Progenitor cell of endocrine pancreas (in vitro differentiated cells): ENCODE measurements at regions not wholly inside any gene's neighbourhood (a gene's known extent, or its start where the extent isn't known, plus 50 kb on each side); places are given as distances from the start of the nearest gene placed in this dataset.

Experiments
- DNase-seq: peaks from one replicate; pipeline ENCODE4 v3.0.0; 2021; ENCODE audit warnings: low spot score; ENCODE audit not compliant: unreplicated experiment
- H3K27ac Mint-ChIP-seq: 2 replicates; pipeline ENCODE4 v1.8.0; 2021; ENCODE audit warnings: mild to moderate bottlenecking, moderate library complexity, mixed read lengths
- H3K27me3 Mint-ChIP-seq: 2 replicates; pipeline ENCODE4 v1.8.0; 2021; ENCODE audit warnings: mixed read lengths
- H3K36me3 Mint-ChIP-seq: 2 replicates; pipeline ENCODE4 v1.8.0; 2022; ENCODE audit warnings: mixed read lengths; ENCODE audit not compliant: insufficient read depth
- H3K4me1 Mint-ChIP-seq: 2 replicates; pipeline ENCODE4 v1.8.0; 2021; ENCODE audit warnings: low read depth, mixed read lengths
- H3K4me3 Mint-ChIP-seq: 2 replicates; pipeline ENCODE4 v1.8.0; 2021; ENCODE audit warnings: low read depth, mild to moderate bottlenecking, moderate library complexity, mixed read lengths
- H3K9me3 Mint-ChIP-seq: 2 replicates; pipeline ENCODE4 v1.8.0; 2021; ENCODE audit warnings: low read depth, mixed read lengths
- CTCF ChIP-seq: fragments of 200-600 bp; sonication (generic); IDR thresholded peaks from one replicate; pipeline ENCODE4 v1.5.0; 2021; ENCODE audit warnings: antibody characterized with exemption, mild to moderate bottlenecking; ENCODE audit not compliant: unreplicated experiment

GRCh38 chr5:145280214-145280613, 554.9 kb downstream of the PRELID2 start:
- Mint-ChIP-seq H3K4me3 (no peak overlapping the region), H3K4me1 (peaks cover 22% of the 10 kb centered on the region)

GRCh38 chr5:145260670-145261069, 574.5 kb downstream of the PRELID2 start:
- H3K27ac Mint-ChIP-seq: no peak overlapping the region

More at GRCh38 chr5:145280214-145280613, 554.9 kb downstream of the PRELID2 start:
- no peak for DNase-seq
- H3K9me3 Mint-ChIP-seq: no peaks in the 10 kb centered on the region
- H3K36me3 Mint-ChIP-seq: no peaks in the 10 kb centered on the region
- peaks cover 70% of the 10 kb centered on the region for H3K27me3 Mint-ChIP-seq
- no peak for TF ChIP-seq CTCF
- no peak overlapping the region for H3K27ac Mint-ChIP-seq

GRCh38 chr5:145247745-145248040, 587.4 kb downstream of the PRELID2 start:
- no peaks in the 10 kb centered on the region for H3K36me3 Mint-ChIP-seq
- no peak for DNase-seq
- H3K9me3 Mint-ChIP-seq: no peaks in the 10 kb centered on the region
- H3K27me3 Mint-ChIP-seq: peaks cover 5% of the 10 kb centered on the region
- no peak for TF ChIP-seq CTCF
- no peak overlapping the region for H3K4me3 Mint-ChIP-seq
- H3K4me1 Mint-ChIP-seq: peaks cover 2% of the 10 kb centered on the region
- no peak overlapping the region for H3K27ac Mint-ChIP-seq

More at GRCh38 chr5:145260670-145261069, 574.5 kb downstream of the PRELID2 start:
- Mint-ChIP-seq H3K4me3 (no peak overlapping the region), H3K9me3 (peaks cover 21% of the 10 kb centered on the region), H3K36me3 (no peaks in the 10 kb centered on the region), H3K4me1 (peaks cover 3% of the 10 kb centered on the region), H3K27me3 (no peaks in the 10 kb centered on the region)
- DNase-seq: no peak
- TF ChIP-seq CTCF: no peak

GRCh38 chr5:145246961-145247744, 588.0 kb downstream of the PRELID2 start:
- H3K4me1 Mint-ChIP-seq: peaks cover 2% of the 10 kb centered on the region
- no peak overlapping the region for H3K27ac Mint-ChIP-seq
- no peaks in the 10 kb centered on the region for H3K9me3 Mint-ChIP-seq
- H3K4me3 Mint-ChIP-seq: no peak overlapping the region
- H3K27me3 Mint-ChIP-seq: peaks cover 5% of the 10 kb centered on the region
- DNase-seq: no peak
- TF ChIP-seq CTCF: no peak
- H3K36me3 Mint-ChIP-seq: no peaks in the 10 kb centered on the region

- H3K4me3 Mint-ChIP-seq: no peak overlapping the region
- no peak for DNase-seq
- H3K27ac Mint-ChIP-seq: no peak overlapping the region
- peaks cover 2% of the 10 kb centered on the region for H3K4me1 Mint-ChIP-seq
- no peak for TF ChIP-seq CTCF
- H3K27me3 Mint-ChIP-seq: peaks cover 5% of the 10 kb centered on the region
- H3K9me3 Mint-ChIP-seq: no peaks in the 10 kb centered on the region
- H3K36me3 Mint-ChIP-seq: no peaks in the 10 kb centered on the region
Observed at GRCh38 chr5:145246379-145246778, 588.8 kb downstream of the PRELID2 start.
